ENCODE measurements at regions not wholly inside any gene's neighbourhood (a gene's known extent, or its start where the extent isn't known, plus 50 kb on each side); places are given as distances from the start of the nearest gene placed in this dataset.

DNA sequence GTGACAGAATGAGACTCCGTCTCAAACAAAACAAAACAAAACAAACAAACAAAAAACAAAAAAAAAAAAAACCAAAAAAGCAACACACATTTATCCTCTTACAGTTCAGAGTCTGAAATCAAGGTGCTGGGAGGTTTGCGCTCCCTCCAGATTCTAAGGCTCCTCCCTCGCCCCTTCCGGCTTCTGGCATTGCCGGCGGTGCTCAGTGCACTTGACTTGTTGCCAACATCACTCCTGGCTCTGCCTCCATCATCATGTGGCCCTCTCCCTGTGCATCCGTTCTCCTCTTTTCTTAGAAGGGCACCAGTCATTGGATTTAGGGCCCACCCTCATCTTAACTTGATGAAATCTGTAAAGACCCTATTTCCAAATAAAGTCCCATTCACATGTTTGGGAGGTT, 73.8 kb downstream of the RBFOX3 start:
- TF ChIP-seq, protein P1, sequence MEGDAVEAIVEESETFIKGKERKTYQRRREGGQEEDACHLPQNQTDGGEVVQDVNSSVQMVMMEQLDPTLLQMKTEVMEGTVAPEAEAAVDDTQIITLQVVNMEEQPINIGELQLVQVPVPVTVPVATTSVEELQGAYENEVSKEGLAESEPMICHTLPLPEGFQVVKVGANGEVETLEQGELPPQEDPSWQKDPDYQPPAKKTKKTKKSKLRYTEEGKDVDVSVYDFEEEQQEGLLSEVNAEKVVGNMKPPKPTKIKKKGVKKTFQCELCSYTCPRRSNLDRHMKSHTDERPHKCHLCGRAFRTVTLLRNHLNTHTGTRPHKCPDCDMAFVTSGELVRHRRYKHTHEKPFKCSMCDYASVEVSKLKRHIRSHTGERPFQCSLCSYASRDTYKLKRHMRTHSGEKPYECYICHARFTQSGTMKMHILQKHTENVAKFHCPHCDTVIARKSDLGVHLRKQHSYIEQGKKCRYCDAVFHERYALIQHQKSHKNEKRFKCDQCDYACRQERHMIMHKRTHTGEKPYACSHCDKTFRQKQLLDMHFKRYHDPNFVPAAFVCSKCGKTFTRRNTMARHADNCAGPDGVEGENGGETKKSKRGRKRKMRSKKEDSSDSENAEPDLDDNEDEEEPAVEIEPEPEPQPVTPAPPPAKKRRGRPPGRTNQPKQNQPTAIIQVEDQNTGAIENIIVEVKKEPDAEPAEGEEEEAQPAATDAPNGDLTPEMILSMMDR (IDR thresholded peaks at IDR 0.05), result no peak
- TF ChIP-seq POLR2AphosphoS5 (IDR thresholded peaks at IDR 0.05; ENCODE audit: low read depth, low read length) (no peak), TCF7L2 (IDR thresholded peaks at IDR 0.05; ENCODE audit: low read depth, low read length) (no peak)
- TF ChIP-seq, protein P2, sequence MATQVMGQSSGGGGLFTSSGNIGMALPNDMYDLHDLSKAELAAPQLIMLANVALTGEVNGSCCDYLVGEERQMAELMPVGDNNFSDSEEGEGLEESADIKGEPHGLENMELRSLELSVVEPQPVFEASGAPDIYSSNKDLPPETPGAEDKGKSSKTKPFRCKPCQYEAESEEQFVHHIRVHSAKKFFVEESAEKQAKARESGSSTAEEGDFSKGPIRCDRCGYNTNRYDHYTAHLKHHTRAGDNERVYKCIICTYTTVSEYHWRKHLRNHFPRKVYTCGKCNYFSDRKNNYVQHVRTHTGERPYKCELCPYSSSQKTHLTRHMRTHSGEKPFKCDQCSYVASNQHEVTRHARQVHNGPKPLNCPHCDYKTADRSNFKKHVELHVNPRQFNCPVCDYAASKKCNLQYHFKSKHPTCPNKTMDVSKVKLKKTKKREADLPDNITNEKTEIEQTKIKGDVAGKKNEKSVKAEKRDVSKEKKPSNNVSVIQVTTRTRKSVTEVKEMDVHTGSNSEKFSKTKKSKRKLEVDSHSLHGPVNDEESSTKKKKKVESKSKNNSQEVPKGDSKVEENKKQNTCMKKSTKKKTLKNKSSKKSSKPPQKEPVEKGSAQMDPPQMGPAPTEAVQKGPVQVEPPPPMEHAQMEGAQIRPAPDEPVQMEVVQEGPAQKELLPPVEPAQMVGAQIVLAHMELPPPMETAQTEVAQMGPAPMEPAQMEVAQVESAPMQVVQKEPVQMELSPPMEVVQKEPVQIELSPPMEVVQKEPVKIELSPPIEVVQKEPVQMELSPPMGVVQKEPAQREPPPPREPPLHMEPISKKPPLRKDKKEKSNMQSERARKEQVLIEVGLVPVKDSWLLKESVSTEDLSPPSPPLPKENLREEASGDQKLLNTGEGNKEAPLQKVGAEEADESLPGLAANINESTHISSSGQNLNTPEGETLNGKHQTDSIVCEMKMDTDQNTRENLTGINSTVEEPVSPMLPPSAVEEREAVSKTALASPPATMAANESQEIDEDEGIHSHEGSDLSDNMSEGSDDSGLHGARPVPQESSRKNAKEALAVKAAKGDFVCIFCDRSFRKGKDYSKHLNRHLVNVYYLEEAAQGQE (IDR thresholded peaks at IDR 0.05; ENCODE audit: insufficient read depth in 1 of 2, low read depth in 2 of 2, low read length in 1 of 2), result no peak
